Right ventricle myocardium superior (tissue), 1 donor: ENCODE measurements at regions not wholly inside any gene's neighbourhood (a gene's known extent, or its start where the extent isn't known, plus 50 kb on each side); places are given as distances from the start of the nearest gene placed in this dataset.

Experiments used
- ATAC-seq: fragments of 200-7000 bp; cut with Tn5 transposase; one replicate; pipeline ENCODE4 v1.9.1; 2020; ENCODE audit warnings: mild to moderate bottlenecking; ENCODE audit not compliant: poor library complexity
- DNase-seq: peaks from one replicate; pipeline ENCODE4 v3.0.0-alpha.2; 2020
- intact Hi-C: fragments of 100-400 bp; cut with DNase I; formaldehyde crosslinking; loops from one replicate; pipeline ENCODE4 v1.11.2; 2022
- donor health status: DM: no; HTN: yes; CAD: no; lungs with severe emphysema.

DNA sequence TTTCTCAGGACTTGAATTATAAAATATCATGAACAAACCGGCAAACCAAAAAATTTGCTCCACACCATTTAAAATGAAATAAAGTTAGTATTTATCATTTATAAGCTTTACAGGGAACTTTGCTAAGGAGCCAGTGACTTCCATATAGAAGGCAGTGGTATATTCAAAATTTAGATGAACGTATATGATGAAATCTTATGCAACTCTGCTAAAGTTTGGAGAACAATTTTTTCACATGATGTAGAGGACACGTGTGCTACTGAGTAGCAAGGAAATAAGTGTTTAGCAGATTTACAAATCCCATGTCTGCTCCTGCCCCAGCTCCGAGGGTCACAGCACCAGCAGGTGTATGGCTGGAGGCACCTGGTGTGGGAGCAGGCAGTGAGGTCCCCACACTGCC is 70.8 kb upstream of the IFNG-AS1 start:
- DNase-seq (no peak), ATAC-seq (no peak)
- intact Hi-C loops = no loop called here

GRCh38 chr12:67919406-67919805 is 69.8 kb upstream of the IFNG-AS1 start:
- intact Hi-C loops = no loop called here
- DNase-seq (no peak), ATAC-seq (no peak)

- intact Hi-C loops = no loop called here
- ATAC-seq = no peak
- no peak for DNase-seq
These were observed 68.8 kb upstream of the IFNG-AS1 start for GRCh38 chr12:67920413-67920812.

DNA sequence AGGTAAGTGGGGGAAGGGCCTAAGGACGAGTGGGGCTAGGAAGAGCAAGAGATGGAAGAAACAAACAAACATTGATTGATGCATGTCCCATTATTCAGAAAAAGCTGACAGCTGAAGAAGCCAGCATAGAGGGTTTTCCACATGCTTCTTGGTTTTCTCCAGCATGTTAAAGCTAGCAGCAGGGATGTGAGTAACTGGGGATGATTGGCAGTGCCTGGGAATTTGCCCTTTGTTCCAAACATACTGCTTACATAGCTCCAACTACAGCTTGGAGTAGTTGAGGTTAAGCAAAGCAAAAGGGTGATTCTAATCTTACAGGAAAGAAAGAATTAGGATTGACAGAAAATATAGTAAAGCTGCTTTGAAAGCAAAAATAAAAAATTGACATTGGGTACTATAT is 68.0 kb upstream of the IFNG-AS1 start:
- intact Hi-C loops = no loop called here
- DNase-seq (no peak), ATAC-seq (no peak)

DNA sequence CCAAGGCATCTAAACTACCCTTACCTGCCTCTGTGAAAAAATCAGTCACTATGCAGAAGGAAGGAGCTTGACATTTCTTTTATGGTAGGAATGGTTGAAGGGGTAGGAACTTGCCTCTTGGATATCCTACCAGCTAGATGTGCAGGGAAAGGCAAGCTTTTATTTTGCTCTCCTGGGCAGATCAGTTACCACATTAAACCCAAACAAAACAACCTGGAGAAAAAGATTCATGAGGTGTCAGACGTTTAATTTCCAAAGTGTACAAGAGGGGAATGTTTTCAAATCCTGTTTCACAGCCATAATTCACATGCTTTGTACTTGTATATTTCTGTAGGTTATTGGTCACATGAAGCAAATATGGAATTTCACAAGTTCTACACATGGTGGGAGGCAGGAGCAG is 67.0 kb upstream of the IFNG-AS1 start:
- intact Hi-C loops = no loop called here
- ATAC-seq (no peak), DNase-seq (no peak)

GRCh38 chr12:67925077-67925476 is 64.2 kb upstream of the IFNG-AS1 start:
- ATAC-seq (no peak), DNase-seq (no peak)
- intact Hi-C loops = no loop called here

DNA sequence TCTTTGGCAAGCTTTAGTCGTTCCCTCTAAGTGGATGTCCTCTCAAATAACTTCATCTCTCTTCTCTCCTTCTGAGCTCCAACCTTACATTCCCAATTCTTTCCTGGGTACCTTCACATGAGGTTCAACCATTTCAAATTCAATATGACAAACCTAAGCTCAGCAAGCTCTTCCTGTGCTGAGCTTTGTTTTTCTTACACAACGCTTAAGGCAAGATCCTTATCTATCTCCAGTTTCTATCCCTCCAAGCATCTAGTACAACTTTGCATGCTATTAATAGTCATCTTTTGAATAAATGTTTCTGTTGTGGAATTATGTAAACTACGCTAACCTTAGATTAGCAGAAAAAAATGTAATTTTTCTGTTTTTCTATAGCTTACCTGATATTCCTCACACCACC is 63.7 kb upstream of the IFNG-AS1 start:
- intact Hi-C loops = no loop called here
- no peak for DNase-seq
- ATAC-seq = no peak

GRCh38 chr12:67926063-67926462 is 63.2 kb upstream of the IFNG-AS1 start:
- intact Hi-C loops = no loop called here
- ATAC-seq (peak; percentile 16), DNase-seq (no peak)

- ATAC-seq = no peak
- no peak for DNase-seq
- intact Hi-C loops = no loop called here
These were observed 61.9 kb upstream of the IFNG-AS1 start for GRCh38 chr12:67927324-67927723.

DNA sequence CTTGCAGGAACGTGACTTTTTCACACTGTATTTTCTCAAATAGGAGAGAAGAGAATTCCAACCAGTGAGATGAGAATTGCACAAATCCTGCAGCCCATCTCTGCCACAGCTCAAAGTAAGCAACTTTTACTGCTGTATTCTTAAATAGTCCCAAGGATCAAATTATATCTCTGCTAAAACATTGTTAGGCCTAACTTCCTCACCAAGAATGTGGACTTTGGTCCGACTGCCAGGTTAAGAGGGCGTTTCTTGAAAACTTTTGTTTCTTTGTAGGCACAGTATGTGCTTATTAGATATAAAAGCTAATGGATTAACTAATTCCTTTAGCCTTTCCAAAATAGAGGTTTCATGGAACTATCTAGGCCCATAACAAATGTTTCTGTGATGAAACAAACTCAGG is 61.4 kb upstream of the IFNG-AS1 start:
- intact Hi-C loops = no loop called here
- no peak for DNase-seq

DNA sequence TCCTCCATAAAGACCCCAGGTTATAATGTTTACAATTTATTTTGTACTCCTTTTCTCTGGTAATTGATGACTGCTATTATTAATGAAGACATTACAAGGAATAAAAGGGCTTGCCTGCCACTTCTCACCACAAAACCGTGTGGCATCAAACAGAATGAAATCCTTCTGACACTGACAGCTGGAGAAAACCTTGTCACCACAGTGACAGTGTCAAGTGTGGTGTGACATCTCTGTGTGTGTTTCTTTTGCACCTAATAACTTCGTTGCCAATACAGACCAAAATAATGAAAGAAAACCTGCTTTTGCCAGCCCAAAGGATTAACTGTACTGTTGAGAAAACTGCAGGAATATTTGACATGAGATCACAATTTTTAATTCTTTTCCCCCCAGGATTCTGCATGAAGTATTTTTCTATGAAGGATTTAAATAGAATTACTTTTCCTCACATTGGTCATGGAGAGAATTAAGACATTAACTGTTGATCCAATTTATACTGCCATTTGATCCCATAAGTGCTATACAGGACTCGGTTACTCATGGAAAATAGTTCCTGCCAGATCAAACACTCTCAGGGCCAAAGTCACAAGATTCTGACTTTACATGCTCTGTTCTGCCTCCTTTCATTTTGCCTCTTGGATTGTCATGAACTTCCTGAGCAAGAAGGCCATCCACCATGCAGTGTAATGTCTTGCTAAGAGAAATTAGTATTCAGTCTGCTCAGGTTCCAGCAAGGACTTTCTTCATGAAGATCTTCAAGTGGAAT is 60.4 kb upstream of the IFNG-AS1 start:
- DNase-seq = no peak
- ATAC-seq = peak; percentile 84
- intact Hi-C loops = no loop called here

More for the DNA sequence above, 61.4 kb upstream of the IFNG-AS1 start:
- ATAC-seq = no peak

DNA sequence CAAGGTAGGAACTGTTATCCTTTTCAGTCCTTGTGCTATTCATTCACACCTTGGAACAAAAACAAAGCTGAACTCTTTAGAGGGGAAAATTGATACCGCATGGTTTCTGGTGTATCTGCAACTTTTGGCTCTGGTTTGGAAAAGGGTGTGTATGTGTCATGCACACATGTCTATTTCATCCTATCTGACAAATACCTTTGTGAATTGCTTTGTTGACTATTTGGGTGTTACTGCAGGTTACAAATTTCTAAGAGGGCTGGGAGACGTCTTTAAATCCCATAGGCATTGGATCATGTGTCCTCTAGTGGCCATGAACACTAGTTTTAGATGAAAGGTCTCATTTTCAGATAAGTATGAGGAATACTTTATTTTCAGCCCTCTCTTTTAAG is 59.9 kb upstream of the IFNG-AS1 start:
- intact Hi-C loops = no loop called here
- no peak for DNase-seq
- ATAC-seq = peak; percentile 45

- intact Hi-C loops = no loop called here
- DNase-seq (no peak), ATAC-seq (no peak)
These were observed 51.4 kb upstream of the IFNG-AS1 start for GRCh38 chr12:67937822-67938221.
